H1 (cell line): ENCODE measurements at regions not wholly inside any gene's neighbourhood (a gene's known extent, or its start where the extent isn't known, plus 50 kb on each side); places are given as distances from the start of the nearest gene placed in this dataset.

Experiments
- BACH1 ChIP-seq: IDR thresholded peaks from 2 replicates; pipeline ENCODE4 v1.6.1; 2012; ENCODE audit warnings: low read length, improper control_type of control experiment
- RXRA ChIP-seq: IDR thresholded peaks from 2 replicates; pipeline ENCODE4 v1.6.1; 2011; ENCODE audit warnings: low read depth, mild to moderate bottlenecking, low read length, moderate library complexity; ENCODE audit not compliant: insufficient read depth
- SIX5 ChIP-seq: IDR thresholded peaks from 2 replicates; pipeline ENCODE4 v1.6.1; 2011; ENCODE audit warnings: mild to moderate bottlenecking, low read depth, low read length
- SP4 ChIP-seq: IDR thresholded peaks from 2 replicates; pipeline ENCODE4 v1.6.1; 2012; ENCODE audit warnings: low read length, inconsistent platforms
- TAF1 ChIP-seq: IDR thresholded peaks from 2 replicates; pipeline ENCODE4 v1.6.1; 2011; ENCODE audit warnings: mild to moderate bottlenecking, low read depth, low read length

DNA sequence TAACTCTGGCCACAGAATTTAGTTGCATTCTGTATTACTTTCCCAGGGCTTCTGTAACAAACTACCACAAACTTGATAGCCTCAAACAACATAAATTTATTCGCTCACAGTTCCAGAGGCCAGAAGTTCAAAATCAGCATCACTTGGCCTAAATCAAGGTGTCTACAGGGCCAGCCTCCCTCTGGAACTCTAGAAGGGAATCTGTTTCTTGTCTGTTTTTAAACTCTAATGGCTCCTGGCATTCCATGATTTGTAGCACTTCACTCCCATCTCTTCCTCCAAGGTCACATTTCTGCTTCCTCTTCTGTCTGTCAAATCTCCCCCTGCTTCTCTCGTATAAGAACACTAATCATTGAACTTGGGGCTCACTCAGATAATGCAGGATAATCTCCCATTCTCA, 151.9 kb upstream of the ARPP21 start (continued):
- TF ChIP-seq SIX5 (no peak), BACH1 (no peak), TAF1 (no peak), RXRA (no peak), SP4 (no peak)
